LNCaP clone FGC (cell line): ENCODE measurements at regions not wholly inside any gene's neighbourhood (a gene's known extent, or its start where the extent isn't known, plus 50 kb on each side); places are given as distances from the start of the nearest gene placed in this dataset.

Source experiments
- DNase-seq: peaks from one replicate; pipeline ENCODE4 v3.0.0-alpha.2; 2011; ENCODE audit warnings: low read depth
- H3K4me3 ChIP-seq: 2 replicates; pipeline ENCODE4 v1.5.1; 2011; ENCODE audit warnings: mild to moderate bottlenecking, low read depth, low read length, control low read depth
- TF ChIP-seq, protein P1 (sequence below): IDR thresholded peaks from 2 replicates; pipeline ENCODE4 v1.5.1; 2012; ENCODE audit warnings: mild to moderate bottlenecking; ENCODE audit not compliant: control insufficient read depth, insufficient read depth; ENCODE audit errors: extremely low read depth

DNA sequence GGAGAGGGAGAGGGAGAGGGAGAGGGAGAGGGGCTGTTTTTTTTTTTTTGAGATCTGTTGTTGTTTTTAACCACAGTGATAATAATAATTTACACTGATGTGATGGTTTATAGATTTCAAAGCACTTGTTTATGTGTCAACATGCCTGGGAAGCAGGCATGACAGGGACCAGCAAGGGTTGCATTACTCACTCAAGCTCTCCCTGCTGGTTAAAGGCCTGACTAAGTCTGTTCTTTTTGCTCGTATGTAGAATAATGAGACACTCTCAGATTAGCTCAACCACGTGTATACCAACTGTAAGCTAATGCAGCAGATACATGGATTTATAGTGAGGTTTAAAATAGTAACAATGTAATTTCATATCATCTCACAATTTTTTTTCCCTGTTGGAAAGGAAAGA, 134.6 kb upstream of the BOD1L1 start:
- DNase-seq = no peak
- no peak overlapping the region for H3K4me3 ChIP-seq
- TF ChIP-seq, protein P1, sequence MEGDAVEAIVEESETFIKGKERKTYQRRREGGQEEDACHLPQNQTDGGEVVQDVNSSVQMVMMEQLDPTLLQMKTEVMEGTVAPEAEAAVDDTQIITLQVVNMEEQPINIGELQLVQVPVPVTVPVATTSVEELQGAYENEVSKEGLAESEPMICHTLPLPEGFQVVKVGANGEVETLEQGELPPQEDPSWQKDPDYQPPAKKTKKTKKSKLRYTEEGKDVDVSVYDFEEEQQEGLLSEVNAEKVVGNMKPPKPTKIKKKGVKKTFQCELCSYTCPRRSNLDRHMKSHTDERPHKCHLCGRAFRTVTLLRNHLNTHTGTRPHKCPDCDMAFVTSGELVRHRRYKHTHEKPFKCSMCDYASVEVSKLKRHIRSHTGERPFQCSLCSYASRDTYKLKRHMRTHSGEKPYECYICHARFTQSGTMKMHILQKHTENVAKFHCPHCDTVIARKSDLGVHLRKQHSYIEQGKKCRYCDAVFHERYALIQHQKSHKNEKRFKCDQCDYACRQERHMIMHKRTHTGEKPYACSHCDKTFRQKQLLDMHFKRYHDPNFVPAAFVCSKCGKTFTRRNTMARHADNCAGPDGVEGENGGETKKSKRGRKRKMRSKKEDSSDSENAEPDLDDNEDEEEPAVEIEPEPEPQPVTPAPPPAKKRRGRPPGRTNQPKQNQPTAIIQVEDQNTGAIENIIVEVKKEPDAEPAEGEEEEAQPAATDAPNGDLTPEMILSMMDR = no peak

GRCh38 chr4:13763707-13764106, 136.2 kb upstream of the BOD1L1 start:
- TF ChIP-seq, protein P1 = no peak
- H3K4me3 ChIP-seq = no peak overlapping the region
- DNase-seq = no peak

DNA sequence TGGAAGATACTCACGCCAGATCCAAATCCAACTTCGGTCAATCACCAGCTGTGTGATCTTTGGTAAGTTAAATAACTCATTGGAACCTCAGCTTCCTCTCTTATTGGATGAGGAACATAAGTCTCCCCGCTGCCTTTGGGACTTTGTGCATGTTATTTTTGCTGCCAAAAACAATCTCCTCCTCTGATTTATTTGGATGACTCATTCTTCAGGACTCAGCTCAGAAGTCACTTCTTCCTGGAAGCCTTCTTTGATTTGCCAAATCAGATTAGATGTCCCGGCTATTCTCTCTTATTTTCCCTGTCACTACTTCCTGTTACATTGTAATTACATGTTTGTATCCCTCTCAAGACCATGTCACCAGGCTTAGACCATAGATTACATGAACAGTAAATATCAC, 138.0 kb upstream of the BOD1L1 start:
- TF ChIP-seq, protein P1 = no peak
- H3K4me3 ChIP-seq = no peak overlapping the region
- DNase-seq = no peak

- DNase-seq = no peak
- TF ChIP-seq, protein P1 = no peak
- H3K4me3 ChIP-seq = no peak overlapping the region
Observed at GRCh38 chr4:13766761-13767540, 139.4 kb upstream of the BOD1L1 start.

- DNase-seq = no peak
- TF ChIP-seq, protein P1 = no peak
Observed at GRCh38 chr4:13777341-13777740, 149.8 kb upstream of the BOD1L1 start.

GRCh38 chr4:13778367-13778766, 150.8 kb upstream of the BOD1L1 start:
- TF ChIP-seq, protein P1 = no peak
- H3K4me3 ChIP-seq = no peak overlapping the region
- DNase-seq = no peak

More at GRCh38 chr4:13777341-13777740, 149.8 kb upstream of the BOD1L1 start:
- no peak overlapping the region for H3K4me3 ChIP-seq

- H3K4me3 ChIP-seq = no peak overlapping the region
- DNase-seq = no peak
- TF ChIP-seq, protein P1 = no peak
Observed at GRCh38 chr4:13782231-13782630, 154.7 kb upstream of the BOD1L1 start.
